ENCODE measurements at regions not wholly inside any gene's neighbourhood (a gene's known extent, or its start where the extent isn't known, plus 50 kb on each side); places are given as distances from the start of the nearest gene placed in this dataset.

DNA sequence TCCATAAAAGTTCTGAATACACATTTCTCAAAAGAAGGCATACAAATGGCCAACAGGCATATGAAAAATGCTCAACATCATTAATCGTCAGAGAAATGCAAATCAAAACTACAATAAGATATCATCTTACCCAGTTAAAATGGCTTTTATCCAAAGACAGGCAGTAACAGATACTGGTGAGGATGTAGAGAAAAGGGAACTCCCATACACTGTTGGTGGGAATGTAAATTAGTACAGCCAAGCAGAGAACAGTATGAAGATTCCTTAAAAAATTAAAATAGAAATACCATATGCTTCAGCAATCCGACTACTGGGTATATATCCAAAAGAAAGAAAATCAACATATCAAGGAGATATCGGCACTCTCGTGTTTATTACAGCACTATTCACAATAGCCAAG, 1312.5 kb downstream of the DSC3 start:
- Histone ChIP-seq H2BK5ac (ENCODE audit: insufficient read length, low read length) (no peak overlapping the region), H3K4me1 (ENCODE audit: insufficient read depth, low read length) (no peaks in the 10 kb centered on the region; the same call in 1 of the 2 replicates), H4K20me1 (ENCODE audit: control insufficient read depth, insufficient read depth, insufficient read length) (no peaks in the 10 kb centered on the region), H3K23me2 (ENCODE audit: insufficient read length, low read depth, low read length, poor library complexity, severe bottlenecking) (no peaks in the 10 kb centered on the region), H3K56ac (ENCODE audit: insufficient read length, low read depth, low read length) (no peak overlapping the region), H2AK5ac (ENCODE audit: insufficient read length, low read length) (no peak overlapping the region), H2BK120ac (ENCODE audit: low read depth, low read length, poor library complexity, severe bottlenecking) (no peak overlapping the region), H3K9ac (ENCODE audit: extremely low read depth, insufficient read length, low read length) (no peak overlapping the region), H2BK20ac (ENCODE audit: low read depth, low read length, poor library complexity, severe bottlenecking) (no peak overlapping the region), H3K27ac (ENCODE audit: insufficient read length, low read depth, low read length) (no peak overlapping the region), H3K27me3 (ENCODE audit: insufficient read depth, low read length) (no peaks in the 10 kb centered on the region), H2AFZ (ENCODE audit: low read length) (no peak overlapping the region), H3K9me3 (ENCODE audit: control insufficient read depth, low read depth, low read length) (no peaks in the 10 kb centered on the region), H4K5ac (ENCODE audit: insufficient read length, low read depth, low read length) (no peak overlapping the region), H4K91ac (ENCODE audit: insufficient read length, low read depth, low read length) (no peak overlapping the region), H3K79me1 (ENCODE audit: insufficient read depth, low read depth, low read length, poor library complexity, severe bottlenecking) (no peaks in the 10 kb centered on the region), H3K4ac (ENCODE audit: low read depth, low read length) (no peak overlapping the region), H3K79me2 (ENCODE audit: insufficient read depth, low read length) (no peaks in the 10 kb centered on the region), H3K18ac (ENCODE audit: insufficient read length, low read depth, low read length) (no peak overlapping the region), H3K14ac (ENCODE audit: insufficient read depth, low read length) (no peak overlapping the region), H3K4me2 (ENCODE audit: insufficient read depth, insufficient read length, low read length) (no peak overlapping the region), H2BK15ac (ENCODE audit: low read depth, low read length) (no peak overlapping the region), H2BK12ac (ENCODE audit: insufficient read length, low read depth, low read length) (no peak overlapping the region), H3K23ac (ENCODE audit: insufficient read length, low read depth, low read length) (no peak overlapping the region), H4K8ac (replicated peaks; ENCODE audit: insufficient read length, low read depth, low read length) (no peak overlapping the region), H3T11ph (ENCODE audit: low read length) (no peak overlapping the region)
- DNase-seq: no peak
- Mint-ChIP-seq H3K36me3 (ENCODE audit: insufficient read depth in 1 of 3, low read depth in 3 of 3) (peaks cover 2 to 21% (median 10%) of the 10 kb centered on the region in 3 experiments; a peak in 6 of 7 replicates), H3K9me3 (peaks cover 13 to 14% of the 10 kb centered on the region in 2 experiments; a peak in 4 of 5 replicates), H3K4me3 (no peak overlapping the region), H3K27ac (no peak overlapping the region), H3K27me3 (ENCODE audit: low read depth) (no peaks in the 10 kb centered on the region; the same call in 1 of the 2 replicates), H3K4me1 (peaks cover 6 to 8% of the 10 kb centered on the region in 2 experiments)
- TF ChIP-seq CTCF (conservative IDR thresholded peaks at IDR 0.05): no peak
- no CpG with 5 or more reads among the region's 4 CpGs for WGBS (ENCODE audit: extremely low coverage, insufficient read length, low lambda C conversion rate)
